K562 (cell line): ENCODE measurements at regions not wholly inside any gene's neighbourhood (a gene's known extent, or its start where the extent isn't known, plus 50 kb on each side); places are given as distances from the start of the nearest gene placed in this dataset.

ENCODE experiments used
- ATAC-seq: fragments of 200-7000 bp; cut with Tn5 transposase; 3 replicates; pipeline ENCODE4 v1.9.1; 2020; ENCODE audit warnings: moderate library complexity
- BruUV-seq: library from RNA; stranded (reverse); fragments of 400-500 nt; replicated peaks from 2 replicates; lab custom pipeline; 2021; lab: Mats Ljungman, UMichigan
- CTCF ChIA-PET: fragments of 300-600 bp; formaldehyde crosslinking; extraction: SDS; loops from one replicate; lab custom pipeline; 2021; ENCODE audit warnings: low intra/inter-chr PET ratio; lab: Yijun Ruan, JAX
- POLR2A ChIA-PET: fragments of 300-600, 350-650 bp; sonication (Branson Sonifier 250); formaldehyde crosslinking; extraction: SDS; loops from one replicate; lab custom pipeline; 2021; ENCODE audit warnings: antibody characterized with exemption, inconsistent platforms; lab: Yijun Ruan, JAX
- DNase-seq, 4 experiments: peaks; one replicate each; pipeline versions ENCODE4 v3.0.0 to v3.0.0-alpha.2; 2011 to 2018; ENCODE audit warnings: low spot score in 3 of 4, mixed read lengths in 3 of 4; ENCODE audit errors: extremely low read depth in 1 of 4
- FAIRE-seq: peaks from 2 replicates; lab custom pipeline; 2011; peaks lifted over from hg19 to GRCh38; lab: Jason Lieb, UNC
- H2AFZ ChIP-seq: 2 replicates; pipeline ENCODE4 v1.6.0; 2011; ENCODE audit warnings: low read depth, low read length, control low read depth, inconsistent platforms
- H3K27ac ChIP-seq: fragments of 200-600 bp; 3 replicates; pipeline ENCODE4 v1.8.0; 2011; ENCODE audit warnings: low read depth, mild to moderate bottlenecking, control low read depth, inconsistent platforms, low read length, moderate library complexity, mixed read lengths; ENCODE audit errors: extremely low read depth
- H3K27me3 ChIP-seq, 2 experiments: fragments of 300-600 bp in 1 of 2; 2 replicates in 1 of 2; 3 replicates in 1 of 2; pipeline versions ENCODE4 v1.6.0 to v1.8.0; 2011; ENCODE audit warnings: inconsistent platforms in 2 of 2, low read length in 2 of 2, mild to moderate bottlenecking in 1 of 2, mixed read lengths in 1 of 2, moderate library complexity in 1 of 2; ENCODE audit not compliant: control insufficient read depth in 2 of 2, insufficient read depth in 2 of 2
- H3K36me3 ChIP-seq: fragments of 300-600 bp; 3 replicates; pipeline ENCODE4 v1.8.0; 2011; ENCODE audit warnings: mild to moderate bottlenecking, low read length, inconsistent platforms; ENCODE audit not compliant: control insufficient read depth, insufficient read depth
- H3K4me1 ChIP-seq, 2 experiments: fragments of 200-600 bp in 1 of 2; replicated peaks in 1 of 2; 2 replicates in 1 of 2; 3 replicates in 1 of 2; pipeline versions ENCODE4 v1.5.1 to v1.8.0; 2011; ENCODE audit warnings: inconsistent platforms in 2 of 2, low read length in 2 of 2, mild to moderate bottlenecking in 1 of 2, mixed read lengths in 1 of 2, moderate library complexity in 1 of 2; ENCODE audit not compliant: control insufficient read depth in 2 of 2, insufficient read depth in 2 of 2
- H3K4me2 ChIP-seq: 2 replicates; pipeline ENCODE4 v1.6.1; 2011; ENCODE audit warnings: low read length, control low read depth, inconsistent platforms, mixed read lengths; ENCODE audit not compliant: insufficient read depth
- H3K4me3 ChIP-seq: fragments of 200-600 bp; sonication (generic), shearing (Covaris generic); 2 replicates; pipeline ENCODE4 v1.5.1; 2016; ENCODE audit warnings: control low read depth, inconsistent platforms
- H3K79me2 ChIP-seq: fragments of 200-600 bp; 3 replicates; pipeline ENCODE4 v1.8.0; 2011; ENCODE audit warnings: low read length, inconsistent platforms; ENCODE audit not compliant: control insufficient read depth, insufficient read depth
- H3K9ac ChIP-seq, 2 experiments: 2 replicates each; pipeline versions ENCODE4 v1.6.0 to v1.6.1; 2011; ENCODE audit warnings: low read depth in 2 of 2, low read length in 2 of 2, control low read depth in 1 of 2, inconsistent platforms in 1 of 2, mild to moderate bottlenecking in 1 of 2, mixed read lengths in 1 of 2; ENCODE audit not compliant: insufficient read depth in 1 of 2
- H3K9me1 ChIP-seq: one replicate; pipeline ENCODE4 v1.6.0; 2011; ENCODE audit warnings: inconsistent platforms, mild to moderate bottlenecking, low read length, moderate library complexity; ENCODE audit not compliant: control insufficient read depth, insufficient read depth
- H3K9me3 ChIP-seq: replicated peaks from 2 replicates; pipeline ENCODE4 v1.5.1; 2011; ENCODE audit warnings: low read depth, low read length, inconsistent platforms; ENCODE audit not compliant: control insufficient read depth, insufficient read depth
- H4K20me1 ChIP-seq: replicated peaks from 2 replicates; pipeline ENCODE4 v1.6.1; 2011; ENCODE audit warnings: low read length, inconsistent platforms, mixed read lengths; ENCODE audit not compliant: control insufficient read depth, insufficient read depth
- C11orf30 ChIP-seq: fragments of 450-650 bp; IDR thresholded peaks from 2 replicates; pipeline ENCODE4 v1.6.1; 2016; ENCODE audit warnings: low read depth, mild to moderate bottlenecking
- ELF1 ChIP-seq: fragments of 200-800 bp; sonication (Bioruptor generic); IDR thresholded peaks from 2 replicates; pipeline ENCODE4 v1.6.1; 2016; ENCODE audit warnings: missing genetic modification characterization, missing compliant biosample characterization
- ELK1 ChIP-seq: sonication (generic); formaldehyde crosslinking; IDR thresholded peaks from 2 replicates; pipeline ENCODE4 v1.8.1; 2022; ENCODE audit warnings: missing genetic modification reagents
- HDAC1 ChIP-seq, 2 experiments: fragments of 450-650 bp; IDR thresholded peaks; 2 replicates each; pipeline ENCODE4 v1.6.1; 2016 to 2017; ENCODE audit warnings: inconsistent platforms in 1 of 2, mild to moderate bottlenecking in 1 of 2, moderate library complexity in 1 of 2
- HMBOX1 ChIP-seq: sonication (generic); IDR thresholded peaks from 2 replicates; pipeline ENCODE4 v1.6.1; 2016
- MNT ChIP-seq, 2 experiments: fragments of 450-650 bp; conservative IDR thresholded peaks; 2 replicates each; pipeline ENCODE4 v1.6.1; 2017; ENCODE audit warnings: mild to moderate bottlenecking in 2 of 2, moderate library complexity in 2 of 2
- NCOR1 ChIP-seq: fragments of 450-650 bp; IDR thresholded peaks from 2 replicates; pipeline ENCODE4 v1.6.1; 2016; ENCODE audit warnings: mild to moderate bottlenecking, moderate library complexity
- PCBP1 ChIP-seq: fragments of 200-400 bp; formaldehyde crosslinking; IDR thresholded peaks from 2 replicates; pipeline ENCODE4 v1.6.1; 2018; ENCODE audit warnings: mild to moderate bottlenecking, low read depth, low read length; ENCODE audit not compliant: poor library complexity, severe bottlenecking
- RB1 ChIP-seq: fragments of 450-650 bp; IDR thresholded peaks from 2 replicates; pipeline ENCODE4 v1.6.1; 2017; ENCODE audit warnings: low read depth, mild to moderate bottlenecking
- SRF ChIP-seq, 2 experiments: fragments of 250-450, 450-650 bp in 1 of 2; sonication (Bioruptor Pico) in 1 of 2; sonication (generic) in 1 of 2; formaldehyde crosslinking; IDR thresholded peaks; 2 replicates each; pipeline versions ENCODE4 v1.5.0 to v1.5.1; 2020 to 2022; ENCODE audit warnings: mild to moderate bottlenecking in 1 of 2, missing genetic modification reagents in 1 of 2
- TCFL5 ChIP-seq: fragments of 250-450 bp; sonication (Bioruptor Pico); conservative IDR thresholded peaks from 2 replicates; pipeline ENCODE4 v1.6.1; 2021; ENCODE audit warnings: mild to moderate bottlenecking, moderate library complexity, matching md5 sums
- XRCC5 ChIP-seq: fragments of 200-400 bp; formaldehyde crosslinking; IDR thresholded peaks from 2 replicates; pipeline ENCODE4 v1.6.1; 2017; ENCODE audit warnings: low read depth, mild to moderate bottlenecking, low read length
- ZKSCAN8 ChIP-seq: fragments of 200-800 bp; sonication (Bioruptor generic); IDR thresholded peaks from 2 replicates; pipeline ENCODE4 v1.6.1; 2016; ENCODE audit warnings: missing genetic modification characterization, missing compliant biosample characterization
- ZNF165 ChIP-seq: fragments of 250-450 bp; sonication (Bioruptor Pico); IDR thresholded peaks from 2 replicates; pipeline ENCODE4 v1.4.0; 2020; ENCODE audit warnings: borderline replicate concordance
- ZNF79 ChIP-seq: fragments of 250-450 bp; sonication (Bioruptor Pico); IDR thresholded peaks from 2 replicates; pipeline ENCODE4 v1.4.0; 2020; ENCODE audit warnings: low read depth, mild to moderate bottlenecking, moderate library complexity
- WGBS: fragments of 100-300 bp; shearing (Covaris generic); methylation state at CpG from one replicate; pipeline ENCODE4 v1.1.6; 2016; ENCODE audit warnings: low coverage, mixed read lengths; ENCODE audit not compliant: insufficient coverage; ENCODE audit errors: missing lambda C conversion rate; 5-methylcytosine and 5-hydroxymethylcytosine counted together
- in situ Hi-C: fragments of 300-500 bp; cut with MboI; formaldehyde crosslinking; loops from 4 replicates; pipeline ENCODE4 v1.15.0; 2018; ENCODE audit warnings: inconsistent platforms, mixed read lengths
- intact Hi-C: fragments of 100-400 bp; cut with micrococcal nuclease; formaldehyde crosslinking; loops from 2 replicates; pipeline ENCODE4 v1.14.2; 2022

GRCh38 chr3:67883766-67884165, 229.4 kb upstream of the SUCLG2 start:
- no peaks in the 10 kb centered on the region for H3K27me3 ChIP-seq
- no peak overlapping the region for H3K9ac ChIP-seq
- no peaks in the 10 kb centered on the region for H3K4me1 ChIP-seq
- no peaks in the 10 kb centered on the region for H3K9me3 ChIP-seq
- no peak for TF ChIP-seq TCFL5
- no peak overlapping the region for H3K27ac ChIP-seq
- no peaks in the 10 kb centered on the region for H3K36me3 ChIP-seq
- H3K4me2 ChIP-seq, result no peak overlapping the region
- H3K79me2 ChIP-seq, result no peaks in the 10 kb centered on the region
- H3K4me3 ChIP-seq, result no peak overlapping the region
- FAIRE-seq, result no peak
- no peak overlapping the region for H2AFZ ChIP-seq
- in situ Hi-C loops (no loop called here), intact Hi-C loops (no loop called here)
- ChIA-PET CTCF (no interaction called here), POLR2A (no interaction called here)
- no peaks in the 10 kb centered on the region for H4K20me1 ChIP-seq
- WGBS, result 0% methylated on average over 2 of the region's 2 CpGs
- BruUV-seq, result no TSS peak
- H3K9me1 ChIP-seq, result no peaks in the 10 kb centered on the region
- no peak for DNase-seq
- no peak for ATAC-seq

GRCh38 chr3:67882981-67883380, 228.6 kb upstream of the SUCLG2 start:
- no peaks in the 10 kb centered on the region for H3K36me3 ChIP-seq
- no peaks in the 10 kb centered on the region for H4K20me1 ChIP-seq
- FAIRE-seq (no peak), DNase-seq (no peak), ATAC-seq (no peak)
- H3K4me1 ChIP-seq, result no peaks in the 10 kb centered on the region
- H2AFZ ChIP-seq, result no peak overlapping the region
- no peak overlapping the region for H3K4me2 ChIP-seq
- no TSS peak for BruUV-seq
- H3K27ac ChIP-seq, result no peak overlapping the region
- no peaks in the 10 kb centered on the region for H3K27me3 ChIP-seq
- 0% methylated on average over 4 of the region's 5 CpGs for WGBS
- H3K4me3 ChIP-seq, result no peak overlapping the region
- no peaks in the 10 kb centered on the region for H3K79me2 ChIP-seq
- no peak overlapping the region for H3K9ac ChIP-seq
- intact Hi-C loops, result no loop called here
- no peaks in the 10 kb centered on the region for H3K9me3 ChIP-seq
- H3K9me1 ChIP-seq, result no peaks in the 10 kb centered on the region
- ChIA-PET POLR2A (no interaction called here), CTCF (no interaction called here)
- in situ Hi-C loops, result no loop called here
- TF ChIP-seq MNT (conservative IDR thresholded peaks at IDR 0.05) (no peak), ZKSCAN8 (no peak), XRCC5 (no peak), ZNF165 (CRISPR knock-in tag) (no peak), ELF1 (tag) (no peak), SRF (CRISPR knock-in tag; IDR thresholded peaks at IDR 0.05) (no peak), ZNF79 (CRISPR knock-in tag) (no peak), HDAC1 (IDR thresholded peaks at IDR 0.05) (no peak), PCBP1 (no peak), RB1 (no peak), ELK1 (no peak), C11orf30 (no peak), HMBOX1 (no peak), NCOR1 (no peak)
